Left lung (tissue), 4 donors: ENCODE measurements at regions not wholly inside any gene's neighbourhood (a gene's known extent, or its start where the extent isn't known, plus 50 kb on each side); places are given as distances from the start of the nearest gene placed in this dataset.

Experiments used
- ATAC-seq: fragments of 200-7000 bp; cut with Tn5 transposase; one replicate; pipeline ENCODE4 v1.9.1; 2020; ENCODE audit warnings: moderate library complexity
- DNase-seq, 4 donors: peaks; one replicate each; pipeline ENCODE4 v3.0.0-alpha.2; 2013 to 2020
- H3K27ac ChIP-seq, 2 donors: fragments of 200-600 bp; sonication (generic) in 1 of 2; one replicate each; pipeline versions ENCODE4 v1.5.0 to v1.8.0; 2020 to 2021
- H3K27me3 ChIP-seq, 2 donors: fragments of 200-600 bp; sonication (generic) in 1 of 2; one replicate each; pipeline versions ENCODE4 v1.5.0 to v1.8.0; 2020 to 2021
- H3K36me3 ChIP-seq, 2 donors: fragments of 200-600 bp; sonication (generic) in 1 of 2; one replicate each; pipeline versions ENCODE4 v1.5.0 to v1.8.0; 2020 to 2021
- H3K4me1 ChIP-seq, 2 donors: fragments of 200-600 bp; one replicate each; pipeline ENCODE4 v1.8.0; 2021
- H3K4me3 ChIP-seq, 2 donors: fragments of 200-600 bp; sonication (generic) in 1 of 2; one replicate each; pipeline versions ENCODE4 v1.5.0 to v1.8.0; 2020 to 2021; ENCODE audit warnings: mild to moderate bottlenecking in 1 of 2
- H3K9me3 ChIP-seq, 2 donors: fragments of 200-600 bp; sonication (generic) in 1 of 2; one replicate each; pipeline versions ENCODE4 v1.5.0 to v1.8.0; 2020 to 2021
- CTCF ChIP-seq, 2 donors: fragments of 200-600 bp; sonication (generic) in 1 of 2; IDR thresholded peaks; one replicate each; pipeline versions ENCODE4 v1.5.0 to v1.8.0; 2021; ENCODE audit warnings: antibody characterized with exemption in 2 of 2
- intact Hi-C, 2 donors: fragments of 100-400 bp; cut with DNase I; formaldehyde crosslinking; loops; one replicate each; pipeline versions ENCODE4 v1.11.2 to v1.14.2; 2022
- donor health status: DM: no; HTN: yes; CAD: no.
- donor health status: DM: no; HTN: no; CAD: no.

GRCh38 chr1:173100476-173101107 is 49.9 kb upstream of the TNFSF18 start:
- no peak overlapping the region for H3K4me3 ChIP-seq
- ATAC-seq (no peak), DNase-seq (no peak)
- peaks cover 0 to 29% of the 10 kb centered on the region in 2 donors for H3K9me3 ChIP-seq
- H3K4me1 ChIP-seq: no peaks in the 10 kb centered on the region
- no peak overlapping the region for H3K27ac ChIP-seq
- no peak for TF ChIP-seq CTCF (IDR thresholded peaks at IDR 0.05)
- intact Hi-C loops: no loop called here
- no peaks in the 10 kb centered on the region for H3K36me3 ChIP-seq
- no peaks in the 10 kb centered on the region for H3K27me3 ChIP-seq
